ENCODE measurements at regions not wholly inside any gene's neighbourhood (a gene's known extent, or its start where the extent isn't known, plus 50 kb on each side); places are given as distances from the start of the nearest gene placed in this dataset.

GRCh38 chr22:44606126-44606525 is 95.9 kb upstream of the PRR5 start:
- TF ChIP-seq CTCF (IDR thresholded peaks at IDR 0.05) (no peak), POLR2A (IDR thresholded peaks at IDR 0.05) (no peak)

All from tibial nerve (tissue), 3 donors.